H1 (cell line): ENCODE measurements at regions not wholly inside any gene's neighbourhood (a gene's known extent, or its start where the extent isn't known, plus 50 kb on each side); places are given as distances from the start of the nearest gene placed in this dataset.

Source experiments
- CTCF ChIA-PET: fragments of 300-600 bp; sonication (Branson Sonifier 250); formaldehyde crosslinking; loops from one replicate; lab custom pipeline; 2021; ENCODE audit not compliant: partially characterized antibody; lab: Charles Lee
- POLR2A ChIA-PET: fragments of 300-600 bp; sonication (Branson Sonifier 250); formaldehyde crosslinking; loops from one replicate; lab custom pipeline; 2021; ENCODE audit warnings: inconsistent platforms; ENCODE audit not compliant: partially characterized antibody; lab: Charles Lee
- DNase-seq, 2 experiments: peaks; one replicate each; pipeline versions ENCODE4 v3.0.0 to v3.0.0-alpha.2; 2010 to 2022; ENCODE audit warnings: low spot score in 2 of 2, low read depth in 1 of 2, mixed read lengths in 1 of 2
- FAIRE-seq: peaks from 2 replicates; lab custom pipeline; 2011; peaks lifted over from hg19 to GRCh38; lab: Jason Lieb, UNC
- H2AFZ ChIP-seq: 2 replicates; pipeline ENCODE4 v1.8.1; 2012; ENCODE audit warnings: low read length, inconsistent platforms
- H2AK5ac ChIP-seq: 2 replicates; pipeline ENCODE4 v1.6.1; 2013; ENCODE audit warnings: low read depth, low read length
- H2BK120ac ChIP-seq: replicated peaks from 2 replicates; pipeline ENCODE3; 2013; ENCODE audit warnings: low read depth, low read length, inconsistent platforms
- H2BK12ac ChIP-seq: 2 replicates; pipeline ENCODE4 v1.6.1; 2013; ENCODE audit warnings: low read depth, low read length
- H2BK15ac ChIP-seq: 2 replicates; pipeline ENCODE4 v1.6.1; 2013; ENCODE audit warnings: low read length
- H2BK20ac ChIP-seq: 2 replicates; pipeline ENCODE4 v1.6.1; 2013; ENCODE audit warnings: low read length
- H2BK5ac ChIP-seq: 2 replicates; pipeline ENCODE4 v1.6.1; 2013; ENCODE audit warnings: low read depth, low read length
- H3K14ac ChIP-seq: 2 replicates; pipeline ENCODE4 v1.6.1; 2013; ENCODE audit warnings: inconsistent platforms; ENCODE audit not compliant: insufficient read length
- H3K18ac ChIP-seq: 2 replicates; pipeline ENCODE4 v1.6.1; 2013; ENCODE audit warnings: low read length; ENCODE audit errors: extremely low read depth
- H3K23ac ChIP-seq: 2 replicates; pipeline ENCODE4 v1.6.1; 2013; ENCODE audit warnings: inconsistent platforms; ENCODE audit not compliant: insufficient read length
- H3K23me2 ChIP-seq: 2 replicates; pipeline ENCODE4 v1.6.1; 2013; ENCODE audit warnings: low read depth, low read length
- H3K27ac ChIP-seq: 2 replicates; pipeline ENCODE4 v1.6.1; 2011; ENCODE audit warnings: low read depth, low read length, inconsistent platforms
- H3K27me3 ChIP-seq, 4 experiments: replicated peaks in 1 of 4; 1 replicate in 1 of 4; 2 replicates in 3 of 4; pipeline versions ENCODE4 v1.6.1 to v1.8.1; 2011 to 2013; ENCODE audit warnings: low read length in 3 of 4, mild to moderate bottlenecking in 3 of 4, inconsistent platforms in 2 of 4, mixed read lengths in 2 of 4, moderate library complexity in 1 of 4; ENCODE audit not compliant: control insufficient read depth in 3 of 4, insufficient read depth in 3 of 4; ENCODE audit errors: extremely low read depth in 1 of 4
- H3K36me3 ChIP-seq, 4 experiments: 2 replicates each; pipeline versions ENCODE4 v1.6.1 to v1.8.1; 2011 to 2013; ENCODE audit warnings: mild to moderate bottlenecking in 4 of 4, low read length in 3 of 4, moderate library complexity in 2 of 4, control low read depth in 1 of 4, inconsistent platforms in 1 of 4; ENCODE audit not compliant: insufficient read depth in 4 of 4, control insufficient read depth in 2 of 4
- H3K4ac ChIP-seq: replicated peaks from 2 replicates; pipeline ENCODE3; 2013; ENCODE audit warnings: low read length, low read depth, mixed read lengths, inconsistent platforms; ENCODE audit not compliant: insufficient read length
- H3K4me1 ChIP-seq, 4 experiments: replicated peaks in 1 of 4; 1 replicate in 1 of 4; 2 replicates in 3 of 4; pipeline versions ENCODE4 v1.6.1 to v1.8.1; 2011 to 2013; ENCODE audit warnings: low read length in 3 of 4, inconsistent platforms in 2 of 4, mixed read lengths in 1 of 4; ENCODE audit not compliant: insufficient read depth in 4 of 4, control insufficient read depth in 3 of 4
- H3K4me2 ChIP-seq, 2 experiments: 2 replicates each; pipeline versions ENCODE4 v1.6.1 to v1.8.1; 2011 to 2013; ENCODE audit warnings: low read depth in 2 of 2, low read length in 2 of 2, control low read depth in 1 of 2, inconsistent platforms in 1 of 2, mild to moderate bottlenecking in 1 of 2; ENCODE audit not compliant: insufficient read depth in 1 of 2
- H3K4me3 ChIP-seq, 4 experiments: fragments of 200-600, 300-600 bp in 1 of 4; sonication (generic), shearing (Covaris generic), sonication (Bioruptor Twin) in 1 of 4; 2 replicates each; pipeline versions ENCODE4 v1.5.1 to v1.8.1; 2011 to 2016; ENCODE audit warnings: low read length in 4 of 4, low read depth in 3 of 4, control low read depth in 2 of 4, inconsistent platforms in 2 of 4, mild to moderate bottlenecking in 2 of 4, mixed read lengths in 1 of 4, moderate library complexity in 1 of 4; ENCODE audit not compliant: insufficient read depth in 2 of 4; ENCODE audit errors: extremely low read depth in 1 of 4
- H3K56ac ChIP-seq: replicated peaks from 2 replicates; pipeline ENCODE3; 2013; ENCODE audit warnings: low read depth, mild to moderate bottlenecking, mixed read lengths, low read length, inconsistent platforms; ENCODE audit not compliant: insufficient read length
- H3K79me1 ChIP-seq: 2 replicates; pipeline ENCODE4 v1.6.1; 2013; ENCODE audit warnings: low read depth, low read length, control low read depth
- H3K79me2 ChIP-seq, 2 experiments: 2 replicates each; pipeline versions ENCODE4 v1.6.1 to v1.8.1; 2012 to 2013; ENCODE audit warnings: low read length in 2 of 2, mild to moderate bottlenecking in 2 of 2, inconsistent platforms in 1 of 2; ENCODE audit not compliant: insufficient read depth in 2 of 2, control insufficient read depth in 1 of 2
- H3K9ac ChIP-seq, 4 experiments: replicated peaks in 1 of 4; 1 replicate in 1 of 4; 2 replicates in 3 of 4; pipeline versions ENCODE4 v1.6.1 to v1.8.1; 2011 to 2013; ENCODE audit warnings: low read depth in 3 of 4, low read length in 3 of 4, control low read depth in 2 of 4, mild to moderate bottlenecking in 2 of 4, moderate library complexity in 2 of 4, inconsistent platforms in 1 of 4; ENCODE audit errors: extremely low read depth in 1 of 4
- H3K9me3 ChIP-seq, 2 experiments: 2 replicates each; pipeline versions ENCODE4 v1.6.1 to v1.8.1; 2012 to 2013; ENCODE audit warnings: mild to moderate bottlenecking in 2 of 2, moderate library complexity in 2 of 2, control low read depth in 1 of 2, inconsistent platforms in 1 of 2, low read depth in 1 of 2, low read length in 1 of 2, mixed read lengths in 1 of 2; ENCODE audit not compliant: insufficient read depth in 2 of 2
- H4K20me1 ChIP-seq, 2 experiments: replicated peaks in 1 of 2; 2 replicates each; pipeline versions ENCODE3 to v1.8.1; 2011 to 2013; ENCODE audit warnings: inconsistent platforms in 2 of 2, low read length in 2 of 2, mild to moderate bottlenecking in 1 of 2; ENCODE audit not compliant: insufficient read depth in 2 of 2, control insufficient read depth in 1 of 2
- H4K5ac ChIP-seq: 2 replicates; pipeline ENCODE4 v1.6.1; 2013; ENCODE audit warnings: low read length, low read depth, mixed read lengths, inconsistent platforms; ENCODE audit not compliant: insufficient read length
- H4K8ac ChIP-seq: 2 replicates; pipeline ENCODE4 v1.8.0; 2013; ENCODE audit warnings: mild to moderate bottlenecking, moderate library complexity, low read length, inconsistent platforms; ENCODE audit not compliant: insufficient read depth; ENCODE audit errors: extremely low read depth
- H4K91ac ChIP-seq: replicated peaks from 2 replicates; pipeline ENCODE3; 2013; ENCODE audit warnings: low read length, mixed read lengths, inconsistent platforms; ENCODE audit not compliant: insufficient read length
- GTF2F1 ChIP-seq: IDR thresholded peaks from 2 replicates; pipeline ENCODE4 v1.6.1; 2012; ENCODE audit warnings: low read depth, low read length, improper control_type of control experiment, borderline replicate concordance
- RBBP5 ChIP-seq: IDR thresholded peaks from 2 replicates; pipeline ENCODE4 v1.7.1; 2012; ENCODE audit warnings: low read depth, mild to moderate bottlenecking, inconsistent platforms, low read length, moderate library complexity, borderline replicate concordance
- TCF12 ChIP-seq: IDR thresholded peaks from 2 replicates; pipeline ENCODE4 v1.6.1; 2011; ENCODE audit warnings: low read depth, mild to moderate bottlenecking, low read length

DNA sequence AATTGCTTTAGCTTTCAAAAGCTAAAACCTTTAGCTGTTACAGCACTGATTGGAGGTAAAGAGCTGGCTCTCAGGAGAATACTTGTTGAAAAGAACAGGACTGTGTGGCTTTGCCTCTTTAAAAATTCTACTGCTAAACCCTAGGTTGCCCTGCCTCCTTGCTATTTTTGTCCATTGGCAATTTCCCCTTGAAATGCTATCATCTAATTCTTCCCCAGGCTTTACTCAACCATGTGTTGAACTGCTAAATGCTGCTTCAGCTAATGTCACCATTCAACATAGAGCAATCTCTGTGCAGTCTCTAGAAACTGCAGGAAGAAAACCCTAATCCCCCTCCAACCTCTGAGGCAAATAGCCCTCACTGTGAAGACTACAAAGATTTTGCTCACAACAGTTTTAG, 203.7 kb upstream of the ARX start:
- no peak overlapping the region for H3K4me3 ChIP-seq
- H2BK120ac ChIP-seq: no peak overlapping the region
- no peak overlapping the region for H2BK12ac ChIP-seq
- no peak overlapping the region for H3K9ac ChIP-seq
- H3K36me3 ChIP-seq: no peaks in the 10 kb centered on the region
- FAIRE-seq (peak; percentile 42), DNase-seq (no peak)
- CTCF ChIA-PET: interaction anchor here (1.4 kb wide), 1 partner anchor 28 kb away, joined by 4 read pairs; no protein-coding TSS in a partner anchor
- H3K4ac ChIP-seq: no peak overlapping the region
- H2BK5ac ChIP-seq: no peak overlapping the region
- no peaks in the 10 kb centered on the region for H3K79me1 ChIP-seq
- no peak overlapping the region for H3K4me2 ChIP-seq
- H3K23me2 ChIP-seq: no peaks in the 10 kb centered on the region
- no peaks in the 10 kb centered on the region for H3K9me3 ChIP-seq
- no peak overlapping the region for H4K5ac ChIP-seq
- no peak overlapping the region for H2AK5ac ChIP-seq
- no peak overlapping the region for H3K14ac ChIP-seq
- POLR2A ChIA-PET: no interaction called here
- no peak overlapping the region for H3K23ac ChIP-seq
- H4K8ac ChIP-seq: no peak overlapping the region
- H2BK15ac ChIP-seq: no peak overlapping the region
- H4K91ac ChIP-seq: no peak overlapping the region
- no peaks in the 10 kb centered on the region for H4K20me1 ChIP-seq
- no peak overlapping the region for H3K27ac ChIP-seq
- H3K4me1 ChIP-seq: no peaks in the 10 kb centered on the region
- no peak overlapping the region for H2BK20ac ChIP-seq
- H2AFZ ChIP-seq: no peak overlapping the region
- no peak overlapping the region for H3K56ac ChIP-seq
- no peaks in the 10 kb centered on the region for H3K27me3 ChIP-seq
- no peaks in the 10 kb centered on the region for H3K79me2 ChIP-seq
- H3K18ac ChIP-seq: no peak overlapping the region
- TF ChIP-seq RBBP5 (no peak), GTF2F1 (no peak), TCF12 (no peak)
